Panc1 (cell line): ENCODE measurements at regions not wholly inside any gene's neighbourhood (a gene's known extent, or its start where the extent isn't known, plus 50 kb on each side); places are given as distances from the start of the nearest gene placed in this dataset.

Source experiments
- CTCF ChIP-seq: fragments of 450-650 bp; IDR thresholded peaks from 2 replicates; pipeline ENCODE4 v1.5.1; 2017; ENCODE audit warnings: mild to moderate bottlenecking
- POLR2AphosphoS5 ChIP-seq: IDR thresholded peaks from 2 replicates; pipeline ENCODE4 v1.6.1; 2012; ENCODE audit warnings: mild to moderate bottlenecking, low read depth, low read length, moderate library complexity

GRCh38 chr21:23936991-23937390 lies 1670.3 kb downstream of the MRPL39 start:
- no peak for TF ChIP-seq CTCF
- TF ChIP-seq POLR2AphosphoS5 = no peak
